IMR-90 (cell line): ENCODE measurements at regions not wholly inside any gene's neighbourhood (a gene's known extent, or its start where the extent isn't known, plus 50 kb on each side); places are given as distances from the start of the nearest gene placed in this dataset.

Experiments
- ATAC-seq: fragments of 200-7000 bp; cut with Tn5 transposase; 2 replicates; pipeline ENCODE4 v1.9.1; 2020; ENCODE audit warnings: low read depth, mild to moderate bottlenecking, moderate library complexity
- BruUV-seq: library from RNA; stranded (reverse); fragments of 400-500 nt; replicated peaks from 2 replicates; lab custom pipeline; 2021; lab: Mats Ljungman, UMichigan
- CTCF ChIA-PET: fragments of 300-600 bp; formaldehyde crosslinking; extraction: SDS; loops from one replicate; lab custom pipeline; 2021; ENCODE audit warnings: antibody characterized with exemption; lab: Yijun Ruan, JAX
- POLR2A ChIA-PET: fragments of 300-600 bp; sonication (Branson Sonifier 250); formaldehyde crosslinking; loops from one replicate; lab custom pipeline; 2022; ENCODE audit warnings: antibody characterized with exemption; ENCODE audit not compliant: unreplicated experiment; lab: Charles Lee
- DNase-seq: peaks from one replicate; pipeline ENCODE4 v3.0.0; 2013
- H2AFZ ChIP-seq: replicated peaks from 2 replicates; pipeline ENCODE3; 2013; ENCODE audit warnings: low read length, mild to moderate bottlenecking; ENCODE audit not compliant: poor library complexity
- H2AK5ac ChIP-seq: 2 replicates; pipeline ENCODE4 v1.6.1; 2013; ENCODE audit warnings: low read depth, low read length, inconsistent platforms
- H2AK9ac ChIP-seq: replicated peaks from 2 replicates; pipeline ENCODE3; 2013; ENCODE audit warnings: mild to moderate bottlenecking, low read depth, low read length, moderate library complexity; ENCODE audit not compliant: poor library complexity
- H2BK120ac ChIP-seq: 2 replicates; pipeline ENCODE4 v1.6.1; 2013; ENCODE audit warnings: low read depth, low read length, inconsistent platforms
- H2BK15ac ChIP-seq: 3 replicates; pipeline ENCODE4 v1.6.1; 2013; ENCODE audit warnings: low read depth, low read length, inconsistent platforms
- H2BK20ac ChIP-seq: 2 replicates; pipeline ENCODE4 v1.6.1; 2013; ENCODE audit warnings: low read depth, mild to moderate bottlenecking, inconsistent platforms, low read length, moderate library complexity
- H2BK5ac ChIP-seq: 2 replicates; pipeline ENCODE4 v1.6.1; 2013; ENCODE audit warnings: mild to moderate bottlenecking, low read depth, low read length, inconsistent platforms; ENCODE audit not compliant: poor library complexity, severe bottlenecking
- H3K14ac ChIP-seq: replicated peaks from 2 replicates; pipeline ENCODE4 v1.6.1; 2013; ENCODE audit warnings: low read depth, low read length, inconsistent platforms
- H3K18ac ChIP-seq: 2 replicates; pipeline ENCODE4 v1.6.1; 2013; ENCODE audit warnings: low read depth, low read length, control low read depth
- H3K23ac ChIP-seq: 2 replicates; pipeline ENCODE4 v1.6.1; 2013; ENCODE audit warnings: low read depth, low read length, inconsistent platforms
- H3K27ac ChIP-seq: 2 replicates; pipeline ENCODE4 v1.5.1; 2013; ENCODE audit warnings: mild to moderate bottlenecking, control low read depth, low read length; ENCODE audit not compliant: insufficient read depth
- H3K27me3 ChIP-seq: 2 replicates; pipeline ENCODE4 v1.6.1; 2013; ENCODE audit warnings: low read length; ENCODE audit not compliant: control insufficient read depth, insufficient read depth
- H3K36me3 ChIP-seq: 2 replicates; pipeline ENCODE4 v1.6.1; 2013; ENCODE audit warnings: low read length, mixed read lengths; ENCODE audit not compliant: control insufficient read depth, insufficient read depth
- H3K4ac ChIP-seq: 2 replicates; pipeline ENCODE4 v1.6.1; 2013; ENCODE audit warnings: low read depth, low read length, inconsistent platforms
- H3K4me1 ChIP-seq: 2 replicates; pipeline ENCODE4 v1.6.1; 2013; ENCODE audit warnings: low read length, mixed read lengths; ENCODE audit not compliant: control insufficient read depth, insufficient read depth
- H3K4me2 ChIP-seq: 2 replicates; pipeline ENCODE4 v1.6.1; 2013; ENCODE audit warnings: low read depth, mild to moderate bottlenecking, control low read depth, low read length, moderate library complexity
- H3K4me3 ChIP-seq: 2 replicates; pipeline ENCODE4 v1.5.1; 2013; ENCODE audit warnings: low read depth, mild to moderate bottlenecking, control low read depth, low read length, moderate library complexity; ENCODE audit not compliant: insufficient read depth
- H3K56ac ChIP-seq: 2 replicates; pipeline ENCODE4 v1.6.1; 2013; ENCODE audit warnings: low read length, inconsistent platforms; ENCODE audit not compliant: insufficient read depth; ENCODE audit errors: extremely low read depth
- H3K79me1 ChIP-seq, 2 experiments: 2 replicates each; pipeline ENCODE4 v1.6.1; 2013; ENCODE audit warnings: low read length in 2 of 2, inconsistent platforms in 1 of 2, low read depth in 1 of 2
- H3K9ac ChIP-seq: 2 replicates; pipeline ENCODE4 v1.6.1; 2013; ENCODE audit warnings: low read depth, low read length, control low read depth
- H3K9me1 ChIP-seq: 2 replicates; pipeline ENCODE4 v1.6.1; 2013; ENCODE audit warnings: low read length, inconsistent platforms; ENCODE audit not compliant: insufficient read depth
- H3K9me3 ChIP-seq: 2 replicates; pipeline ENCODE4 v1.6.1; 2013; ENCODE audit warnings: low read length; ENCODE audit not compliant: control insufficient read depth, insufficient read depth
- H4K20me1 ChIP-seq: 2 replicates; pipeline ENCODE4 v1.6.1; 2013; ENCODE audit warnings: low read length, inconsistent platforms; ENCODE audit not compliant: insufficient read depth
- H4K5ac ChIP-seq: 2 replicates; pipeline ENCODE4 v1.6.1; 2013; ENCODE audit warnings: mild to moderate bottlenecking, low read depth, low read length, control low read depth
- H4K8ac ChIP-seq, 2 experiments: 2 replicates each; pipeline ENCODE4 v1.6.1; 2013; ENCODE audit warnings: low read depth in 2 of 2, low read length in 2 of 2, control low read depth in 1 of 2, inconsistent platforms in 1 of 2
- H4K91ac ChIP-seq: 2 replicates; pipeline ENCODE4 v1.6.1; 2013; ENCODE audit warnings: low read depth, low read length, inconsistent platforms; ENCODE audit not compliant: insufficient read depth
- CEBPB ChIP-seq: IDR thresholded peaks from 2 replicates; pipeline ENCODE4 v1.6.1; 2012; ENCODE audit warnings: low read depth, low read length, improper control_type of control experiment
- WGBS, 2 experiments: methylation state at CpG; one replicate each; pipeline versions ENCODE4 v1.1.5 to v1.1.7; 2013; ENCODE audit warnings: missing lambda C conversion rate in 2 of 2; ENCODE audit not compliant: insufficient read length in 1 of 2; ENCODE audit errors: extremely low coverage in 2 of 2; 5-methylcytosine and 5-hydroxymethylcytosine counted together
- dilution Hi-C: fragments of 300-500 bp; cut with HindIII; formaldehyde crosslinking; loops from one replicate; pipeline ENCODE4 v1.14.3; 2018; ENCODE audit warnings: low sequenced_read_pairs; ENCODE audit not compliant: unreplicated experiment
- in situ Hi-C: fragments of 300-500 bp; cut with MboI; formaldehyde crosslinking; loops from 3 replicates; pipeline ENCODE4 v1.14.3; 2019; ENCODE audit warnings: low sequenced_read_pairs, inconsistent platforms, mixed read lengths
- intact Hi-C: fragments of 100-400 bp; cut with micrococcal nuclease; formaldehyde crosslinking; loops from 2 replicates; pipeline ENCODE4 v1.10.0; 2022

DNA sequence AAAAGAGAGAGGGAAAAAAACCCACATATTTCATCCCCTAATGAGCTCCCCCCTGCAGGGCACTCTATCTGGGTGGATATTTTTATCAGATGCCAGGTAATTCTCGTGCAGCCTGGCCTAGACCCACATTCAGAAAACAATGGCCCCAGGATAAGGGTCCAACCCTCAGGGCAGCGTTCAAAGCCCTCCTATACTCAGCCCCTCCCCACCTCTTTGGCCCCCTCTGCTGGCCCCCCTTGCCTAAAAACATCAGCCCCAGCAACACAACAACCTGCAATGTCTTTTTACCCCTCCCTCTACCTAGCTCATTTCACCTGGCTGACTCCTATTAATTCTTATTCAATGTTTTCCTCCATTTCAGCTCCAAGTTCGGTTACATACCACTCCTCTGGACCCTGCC is 145.4 kb upstream of the MED14 start:
- Histone ChIP-seq H3K4me2 (no peak overlapping the region), H3K4ac (no peak overlapping the region), H3K56ac (no peak overlapping the region), H4K91ac (no peak overlapping the region), H2AK9ac (no peak overlapping the region), H3K4me3 (no peak overlapping the region), H4K20me1 (no peaks in the 10 kb centered on the region), H2AK5ac (no peak overlapping the region), H4K5ac (no peak overlapping the region), H3K14ac (no peak overlapping the region), H2BK120ac (no peak overlapping the region), H2AFZ (no peak overlapping the region), H3K23ac (no peak overlapping the region), H4K8ac (no peak overlapping the region), H2BK15ac (no peak overlapping the region), H3K9me1 (no peaks in the 10 kb centered on the region), H3K18ac (no peak overlapping the region), H2BK5ac (no peak overlapping the region), H3K79me1 (no peaks in the 10 kb centered on the region), H3K9me3 (no peaks in the 10 kb centered on the region), H3K9ac (no peak overlapping the region), H3K27me3 (no peaks in the 10 kb centered on the region), H3K36me3 (no peaks in the 10 kb centered on the region), H3K27ac (no peak overlapping the region), H2BK20ac (no peak overlapping the region), H3K4me1 (no peaks in the 10 kb centered on the region)
- DNase-seq (no peak), ATAC-seq (no peak)
- intact Hi-C loops (no loop called here), in situ Hi-C loops (no loop called here), dilution Hi-C loops (no loop called here)
- 43% methylated on average over 1 of the region's 3 CpGs; no CpG with 5 or more reads in 1 of the 2 experiments for WGBS, 2 experiments
- no peak for TF ChIP-seq CEBPB
- BruUV-seq: no TSS peak
- ChIA-PET CTCF (no interaction called here), POLR2A (no interaction called here)
